Erythroblast (primary cell): ENCODE measurements at regions not wholly inside any gene's neighbourhood (a gene's known extent, or its start where the extent isn't known, plus 50 kb on each side); places are given as distances from the start of the nearest gene placed in this dataset.

Experiments used
- GATA1 ChIP-seq: IDR thresholded peaks from 2 replicates; pipeline ENCODE4 v1.6.1; 2011; ENCODE audit warnings: low read depth, mild to moderate bottlenecking, control low read depth, low read length, moderate library complexity
- POLR2A ChIP-seq: IDR thresholded peaks from 2 replicates; pipeline ENCODE4 v1.6.1; 2011; ENCODE audit warnings: mild to moderate bottlenecking, low read length

DNA sequence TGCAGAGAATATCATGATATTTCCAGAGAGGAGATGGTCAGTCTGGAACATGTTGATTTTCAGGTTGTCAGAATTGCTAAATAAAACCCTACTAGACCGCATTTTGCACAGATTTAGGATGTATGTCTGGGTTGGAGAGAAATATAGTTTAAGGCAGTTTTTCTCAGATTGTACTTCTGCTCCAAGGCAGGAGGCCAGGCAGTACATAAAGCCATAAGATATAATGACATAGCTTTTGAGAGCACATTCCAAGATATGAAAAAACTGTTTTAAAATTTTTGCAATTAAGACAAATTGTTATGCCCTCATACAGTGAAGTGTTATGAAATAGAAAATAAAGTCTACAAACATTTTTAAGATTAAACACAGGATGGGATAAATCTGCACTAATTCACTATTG lies 301.8 kb upstream of the CBLB start:
- TF ChIP-seq POLR2A: no peak
- TF ChIP-seq GATA1: no peak
